HG02798 (cell line): ENCODE measurements at regions not wholly inside any gene's neighbourhood (a gene's known extent, or its start where the extent isn't known, plus 50 kb on each side); places are given as distances from the start of the nearest gene placed in this dataset.

Experiments
- ATAC-seq: cut with Tn5 transposase; IDR thresholded peaks from one replicate; pipeline ENCODE4 v1.9.1; 2021; ENCODE audit warnings: mild to moderate bottlenecking; ENCODE audit not compliant: unreplicated experiment, poor library complexity

DNA sequence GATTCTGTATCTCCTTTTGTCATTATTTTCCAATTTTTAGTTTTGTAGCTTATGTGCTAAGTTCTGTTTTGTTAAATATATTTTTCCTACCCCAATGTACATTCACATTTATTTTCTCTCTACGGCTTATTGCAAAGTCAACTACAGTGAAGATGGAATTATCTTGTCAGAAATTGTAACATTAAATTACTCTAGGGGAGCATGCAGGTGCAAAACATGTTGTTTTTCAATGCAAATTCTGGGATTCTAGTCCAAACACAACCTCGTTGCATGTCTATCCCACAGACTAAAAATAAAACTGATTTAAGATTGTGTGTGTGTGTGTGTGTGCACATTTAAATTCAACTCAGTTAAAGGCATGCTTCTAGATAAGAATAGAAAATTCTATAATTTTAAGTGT, 529.1 kb upstream of the POM121L12 start:
- ATAC-seq, result no peak

DNA sequence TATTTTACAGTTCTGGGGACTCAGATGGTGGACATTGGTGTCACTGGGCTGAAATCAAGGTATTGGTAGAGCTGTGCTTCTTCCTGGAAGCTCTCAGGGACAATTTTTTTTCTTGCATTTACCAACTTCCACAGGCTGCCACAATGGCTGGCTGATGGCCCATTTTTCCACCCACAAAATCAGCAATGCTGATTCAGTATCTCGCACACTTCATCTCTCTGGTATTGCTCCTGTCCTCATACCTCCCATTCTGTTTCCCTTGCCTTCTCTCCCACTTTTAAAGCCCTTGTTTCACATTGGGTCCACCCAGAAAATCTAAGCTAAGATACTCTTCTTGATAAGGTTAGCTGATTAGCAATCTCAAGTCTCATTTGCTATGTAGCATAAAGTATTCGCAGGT, 530.9 kb upstream of the POM121L12 start:
- ATAC-seq, result no peak

DNA sequence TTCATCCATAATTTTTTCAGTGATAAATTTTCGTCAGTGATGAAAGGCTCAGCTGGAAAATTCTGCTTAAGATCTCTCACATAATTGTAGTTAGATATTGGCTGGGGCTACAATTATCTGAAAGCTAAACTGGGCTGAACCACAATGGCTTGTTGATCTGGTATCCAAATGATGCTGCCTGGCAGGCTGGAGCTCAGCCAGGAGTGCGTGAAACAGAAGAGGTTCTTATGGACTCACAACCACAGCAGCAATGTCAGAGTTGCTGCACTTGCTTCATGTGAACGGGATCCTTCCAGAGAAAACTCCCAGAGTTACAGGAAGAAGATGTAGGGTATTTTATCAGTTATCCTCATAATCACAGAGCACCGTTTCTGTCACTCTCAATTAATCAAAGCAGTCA, 533.2 kb upstream of the POM121L12 start:
- no peak for ATAC-seq

DNA sequence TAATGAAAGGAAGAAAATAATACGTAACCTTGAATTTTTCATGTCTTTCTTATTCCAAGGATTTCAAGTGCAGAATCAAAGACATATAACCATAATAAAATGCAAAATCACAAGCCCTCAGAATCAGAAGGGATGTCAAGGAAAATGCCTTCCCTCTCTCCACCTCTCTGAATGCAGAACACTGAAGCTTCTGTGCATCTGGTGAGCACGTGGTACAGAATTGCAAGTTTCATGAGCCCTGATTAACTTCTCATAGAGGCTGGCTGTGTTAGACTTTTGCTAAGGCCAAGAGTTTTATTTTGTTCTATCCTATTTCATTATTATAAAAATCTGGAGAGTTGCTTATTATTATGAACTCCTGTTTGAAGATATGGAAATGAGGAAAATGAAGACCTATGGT, 533.7 kb upstream of the POM121L12 start:
- ATAC-seq, result no peak

DNA sequence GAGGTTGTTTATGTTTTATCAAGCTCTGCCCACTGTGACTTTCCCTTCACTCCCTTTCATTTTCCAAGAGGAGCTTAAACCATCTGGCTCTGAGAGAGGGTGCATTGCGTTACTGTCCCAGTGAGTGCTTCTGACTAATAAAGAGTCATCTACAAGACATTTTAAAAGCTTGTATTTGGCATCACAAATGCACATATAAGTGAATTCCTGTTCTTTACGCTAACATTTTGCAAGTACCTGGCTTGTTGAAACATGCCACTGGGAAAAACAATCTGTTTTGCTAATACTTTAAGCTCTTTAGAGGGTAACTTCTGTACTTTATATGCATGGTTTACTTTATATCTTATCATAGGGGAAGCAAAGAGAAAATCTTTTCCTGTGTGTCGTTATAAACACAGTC, 534.6 kb upstream of the POM121L12 start:
- no peak for ATAC-seq

DNA sequence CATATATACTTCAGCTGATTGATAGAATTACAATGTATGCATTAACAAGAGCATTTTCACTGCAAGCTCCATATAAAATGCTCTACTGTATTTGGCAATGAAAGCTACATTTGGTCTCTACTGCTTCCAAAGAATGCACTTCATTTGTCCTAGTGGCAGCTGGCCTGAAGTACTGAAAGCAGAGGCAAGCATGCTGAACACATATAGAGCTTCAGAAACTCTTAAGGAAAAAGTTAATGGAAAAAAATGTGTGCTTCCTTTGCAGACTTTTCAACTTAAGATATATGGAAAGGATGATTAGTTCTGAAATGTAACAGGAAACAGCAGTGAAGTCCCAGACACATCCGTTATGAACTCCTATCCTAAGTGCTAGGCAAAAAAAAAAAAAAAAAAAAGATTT, 537.1 kb upstream of the POM121L12 start:
- ATAC-seq, result no peak

DNA sequence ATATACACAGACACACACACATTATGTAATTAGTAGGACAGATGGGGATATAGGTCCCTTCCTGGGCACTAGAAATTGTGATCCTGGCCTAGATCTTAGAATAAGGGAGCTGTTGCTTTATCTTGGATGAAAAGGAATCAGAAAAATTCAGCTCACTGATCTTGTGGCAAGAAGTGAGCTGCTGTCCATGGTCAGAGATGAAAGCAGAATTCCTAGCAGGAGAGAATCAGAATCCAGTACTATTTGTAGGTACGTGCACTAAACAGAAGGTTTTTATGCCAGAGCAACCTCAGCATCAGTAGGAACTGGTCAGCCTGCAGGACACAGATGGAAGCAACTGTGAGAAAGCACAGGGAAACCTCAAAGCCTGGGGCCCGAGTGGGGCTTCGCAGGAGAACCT, 549.2 kb upstream of the POM121L12 start:
- ATAC-seq, result no peak

DNA sequence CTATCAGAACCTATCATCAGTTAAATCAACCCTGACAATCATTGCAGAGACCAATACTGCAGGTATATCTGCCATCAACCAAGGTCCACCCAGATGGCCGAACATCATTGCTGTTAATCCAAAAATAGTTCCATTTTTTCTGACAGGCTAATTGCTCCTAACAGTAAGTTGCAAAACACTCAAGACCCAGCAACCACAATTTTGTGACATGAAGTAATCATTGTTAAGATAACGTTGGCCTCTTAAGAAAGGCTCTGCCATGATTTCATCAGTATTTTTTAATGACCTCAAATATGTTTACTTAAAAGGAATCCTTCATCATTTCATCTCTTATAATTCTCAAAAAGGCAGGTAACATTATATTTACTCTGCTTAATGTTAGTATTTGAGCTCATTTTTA, 553.4 kb upstream of the POM121L12 start:
- no peak for ATAC-seq

DNA sequence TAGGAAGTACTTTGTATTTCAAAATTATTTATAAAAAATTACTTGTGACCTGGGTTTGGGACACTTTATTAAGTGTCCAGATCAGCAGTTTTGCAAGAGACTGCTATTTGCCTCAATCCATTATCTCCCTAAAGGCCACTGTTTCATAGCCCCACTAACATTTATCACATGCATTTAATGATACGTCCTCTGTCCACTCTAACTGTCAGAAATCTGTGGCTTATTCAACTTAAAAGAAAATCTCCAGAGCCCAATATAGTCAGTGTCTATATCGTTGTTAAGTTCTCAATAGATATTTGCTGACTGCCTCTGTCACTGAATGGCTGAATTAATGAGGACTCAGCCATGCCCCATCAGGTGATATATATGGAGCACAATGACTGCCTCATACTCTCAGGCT, 553.9 kb upstream of the POM121L12 start:
- ATAC-seq, result no peak

DNA sequence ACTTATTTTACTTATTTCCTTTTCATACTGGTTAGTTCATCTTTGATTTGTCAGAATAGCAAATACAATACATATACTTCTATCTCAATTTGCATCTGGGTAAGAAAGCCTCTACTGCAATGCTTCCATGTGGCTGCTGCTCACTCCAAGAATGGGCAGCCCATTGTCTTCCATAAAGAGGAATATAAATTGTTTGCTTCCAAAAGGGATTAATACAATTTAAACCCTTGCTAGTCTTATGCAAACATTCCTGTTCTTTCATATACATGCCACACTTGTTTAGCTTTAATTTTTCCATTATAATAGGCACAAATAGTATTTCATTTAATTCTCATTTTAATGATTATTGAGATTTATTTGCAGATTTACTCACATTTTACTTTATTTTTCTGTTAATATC, 555.4 kb upstream of the POM121L12 start:
- no peak for ATAC-seq

DNA sequence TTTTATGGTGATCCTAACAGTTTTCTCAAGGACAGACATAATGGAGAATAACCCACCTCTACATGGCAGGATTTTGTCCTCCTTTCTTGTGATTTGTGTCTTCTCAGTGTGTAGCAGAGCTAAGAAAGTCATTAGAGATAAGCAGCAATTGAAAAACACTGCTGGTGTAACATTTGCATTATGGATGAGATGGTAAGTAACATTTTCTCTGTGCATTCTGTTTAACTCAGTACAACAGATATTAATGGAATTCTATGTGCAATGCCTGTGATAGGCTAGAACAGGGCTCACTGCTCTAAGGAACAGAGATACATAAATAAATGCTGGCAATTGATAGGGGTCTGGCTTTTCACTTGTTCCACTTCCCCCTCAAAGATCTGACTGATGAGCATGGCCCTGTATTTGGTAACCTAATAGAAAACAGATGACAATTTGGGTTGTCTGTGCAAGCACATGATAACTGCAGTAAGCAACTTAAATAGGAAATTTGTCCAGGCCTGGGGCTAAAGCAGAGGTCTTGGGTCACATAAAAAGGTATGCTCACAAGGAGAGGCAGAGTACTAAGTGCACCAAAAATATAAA, 560.3 kb upstream of the POM121L12 start:
- ATAC-seq, result no peak

DNA sequence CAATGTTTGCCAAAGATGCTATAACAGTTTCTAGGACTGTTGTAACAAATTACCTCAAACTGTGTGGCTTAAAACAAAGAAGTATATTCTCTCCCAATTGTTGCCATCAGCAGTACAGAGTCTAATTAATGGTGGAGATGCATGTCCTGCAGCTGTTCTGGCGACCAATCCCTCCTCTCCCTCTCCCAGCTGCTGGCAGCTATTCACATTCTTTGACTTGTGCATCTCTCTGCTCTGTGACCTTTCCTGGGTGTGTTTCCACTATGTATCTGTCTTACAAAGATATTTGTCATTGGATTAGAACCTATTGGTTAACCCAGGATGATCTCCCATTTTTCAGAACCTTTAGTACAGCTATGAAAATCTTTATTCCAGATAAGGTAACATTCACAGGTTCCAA, 561.7 kb upstream of the POM121L12 start:
- no peak for ATAC-seq

DNA sequence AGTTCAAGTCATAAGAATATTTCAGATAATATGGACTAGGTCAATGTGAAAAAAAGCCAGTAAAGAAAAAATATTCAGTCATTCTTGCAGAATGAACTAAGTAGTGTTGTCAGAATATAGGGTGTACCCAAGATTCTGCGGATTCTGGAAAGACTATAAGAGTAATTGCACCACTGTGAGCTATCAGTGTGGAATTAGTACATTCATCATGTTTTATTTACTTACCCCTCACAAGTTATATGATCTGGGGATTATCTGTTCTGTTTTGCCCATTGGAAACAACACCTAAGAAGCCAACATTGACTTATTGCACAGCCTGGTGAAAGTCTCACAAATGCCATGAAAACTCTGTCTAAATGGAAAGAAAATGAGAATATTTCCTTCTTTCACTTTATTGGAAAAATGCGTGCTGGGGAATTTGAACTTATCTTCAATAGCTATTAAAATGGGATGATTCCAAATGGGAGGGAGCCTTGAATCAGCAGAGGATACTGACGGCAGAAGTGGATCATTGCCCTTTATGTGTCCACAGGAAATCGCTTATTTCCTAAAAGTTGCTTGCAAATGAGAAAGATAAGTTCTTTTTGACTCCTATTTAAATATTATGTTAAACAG, 563.3 kb upstream of the POM121L12 start:
- ATAC-seq, result no peak

DNA sequence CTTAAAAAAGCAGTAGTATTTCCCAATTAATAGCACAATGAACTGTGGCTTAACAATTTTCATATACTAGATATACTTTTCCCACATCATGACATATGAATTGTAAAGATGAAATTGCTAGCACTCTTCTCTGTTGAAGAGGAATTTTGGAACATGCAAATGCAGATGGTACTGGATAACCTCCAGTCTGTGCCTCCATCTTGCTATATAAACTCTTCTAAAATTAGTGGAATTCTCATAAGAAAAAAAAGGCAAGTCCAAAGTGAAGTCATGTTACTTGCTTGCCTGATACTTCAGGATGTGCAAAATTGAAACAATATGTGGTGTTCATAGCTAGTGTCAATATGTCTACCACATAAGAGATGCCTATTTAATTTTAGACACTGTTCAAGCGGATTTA, 570.2 kb upstream of the POM121L12 start:
- ATAC-seq, result no peak

DNA sequence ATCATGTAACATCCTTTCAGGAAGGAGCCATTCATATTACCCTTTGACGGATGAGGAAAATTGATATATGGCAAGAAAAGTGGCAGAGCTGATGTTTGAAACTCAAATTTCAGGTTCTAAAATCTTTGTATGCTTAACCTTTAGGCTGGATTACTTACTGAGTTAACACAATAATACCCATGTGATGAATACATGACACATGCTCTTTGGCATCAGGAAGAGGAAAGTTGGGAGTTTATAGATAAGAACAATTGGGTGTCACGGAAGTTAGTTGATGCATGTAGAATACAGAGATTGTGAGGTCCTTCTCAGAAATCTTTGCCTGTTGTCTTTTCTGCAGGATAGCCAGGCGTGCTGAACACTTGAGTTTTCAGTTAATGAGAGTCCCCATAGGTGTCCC, 572.1 kb upstream of the POM121L12 start:
- no peak for ATAC-seq

DNA sequence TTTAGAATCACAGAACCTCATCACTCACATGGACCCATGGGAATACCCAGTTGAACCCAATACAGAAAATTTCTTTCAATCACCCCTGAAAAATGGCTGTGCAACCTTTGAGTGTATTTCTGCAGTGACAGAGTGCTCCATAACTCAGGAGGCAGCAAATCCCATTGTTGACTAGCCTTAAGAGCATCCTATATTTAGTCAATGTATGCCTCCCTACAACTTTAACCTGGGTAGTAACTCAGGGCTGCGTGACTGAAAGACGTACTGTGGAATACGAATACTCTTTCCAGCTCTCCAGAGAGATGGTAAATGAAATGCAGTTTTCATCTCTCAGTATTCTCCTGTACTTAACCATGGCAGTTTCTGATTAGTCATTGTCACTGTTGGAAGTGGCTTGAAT, 573.0 kb upstream of the POM121L12 start:
- ATAC-seq, result no peak

DNA sequence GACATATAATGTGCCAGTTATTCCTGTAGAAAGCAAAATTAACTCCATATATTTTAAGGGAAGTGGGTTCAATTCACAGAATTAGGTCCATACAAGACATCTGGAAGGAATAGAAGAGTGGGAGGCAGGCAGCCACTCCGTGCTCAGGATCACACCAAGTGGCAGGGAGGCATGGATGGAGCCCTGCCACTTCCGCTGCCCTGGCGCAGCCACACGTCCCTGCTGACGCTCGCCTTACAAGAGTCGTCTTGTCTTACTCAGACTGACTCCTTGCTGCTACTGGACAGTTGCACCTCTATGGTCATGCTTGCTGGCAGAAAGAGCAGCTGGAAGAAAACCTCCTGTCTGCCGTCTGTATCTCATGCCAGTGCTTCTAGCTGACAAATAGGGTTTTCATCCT, 579.9 kb upstream of the POM121L12 start:
- no peak for ATAC-seq

DNA sequence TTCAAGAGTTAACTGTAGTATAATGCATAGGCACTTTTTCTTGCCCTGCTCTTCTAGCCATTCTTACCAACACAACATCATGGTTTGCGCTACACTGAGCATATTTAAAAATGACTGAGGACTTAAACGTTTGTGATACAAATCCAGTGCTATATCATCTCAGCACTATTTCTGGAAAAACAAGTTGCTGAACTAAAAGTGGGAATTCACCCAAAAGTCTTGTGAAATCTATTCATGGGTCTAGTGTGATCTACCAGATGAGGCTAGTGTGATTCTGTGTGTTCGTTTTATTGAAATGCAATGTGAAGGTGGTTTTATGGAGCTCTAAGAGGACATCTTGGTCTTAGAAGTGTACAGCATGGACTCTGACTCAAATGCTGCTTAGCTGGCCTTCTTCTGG, 584.6 kb upstream of the POM121L12 start:
- ATAC-seq, result no peak

DNA sequence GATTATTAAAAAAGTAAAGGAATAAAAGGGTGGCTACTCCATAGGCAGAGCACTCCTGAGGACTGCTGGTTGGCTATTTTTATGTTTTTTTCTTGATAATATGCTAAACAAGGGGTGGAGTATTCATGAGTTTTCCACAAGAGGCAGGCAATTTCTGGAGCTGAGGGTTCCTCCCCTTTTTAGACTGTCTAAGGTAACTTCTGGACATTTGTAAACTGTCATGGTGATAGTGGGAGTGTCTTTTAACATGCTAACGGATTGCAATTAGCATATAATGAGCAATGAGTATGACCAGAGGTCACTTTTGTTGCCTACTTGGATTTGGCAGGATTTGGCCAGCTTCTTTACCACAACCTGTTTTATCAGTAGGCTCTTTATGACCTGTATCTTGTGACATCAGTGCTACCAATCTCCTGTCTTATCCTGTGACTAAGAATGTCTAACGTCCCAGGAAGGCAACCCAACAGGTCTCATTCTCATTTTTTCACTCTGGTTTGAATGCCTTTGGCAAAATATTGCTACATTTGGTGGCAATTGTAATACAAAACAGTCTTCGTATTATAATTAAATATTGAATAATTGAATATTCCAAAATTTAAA, 587.8 kb upstream of the POM121L12 start:
- ATAC-seq, result no peak

DNA sequence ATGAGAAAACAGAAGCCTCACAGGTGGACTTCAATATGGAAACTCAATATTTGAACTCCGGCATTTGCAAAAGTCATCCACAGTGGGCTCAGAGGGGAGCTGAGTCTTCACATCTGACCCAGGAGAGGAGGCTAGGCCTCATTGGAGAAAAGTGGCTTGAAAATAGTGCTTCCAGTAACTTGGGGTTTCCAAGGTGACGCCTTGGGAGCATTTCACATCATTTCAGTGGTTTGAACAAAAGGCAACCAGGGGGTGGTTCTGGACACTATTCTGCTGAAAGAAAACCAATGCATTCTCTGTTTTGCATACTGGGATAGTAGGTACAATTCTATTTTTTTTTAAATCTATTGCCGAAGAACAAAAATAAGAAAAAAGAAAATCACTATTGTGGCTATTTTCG, 599.2 kb upstream of the POM121L12 start:
- ATAC-seq, result no peak

DNA sequence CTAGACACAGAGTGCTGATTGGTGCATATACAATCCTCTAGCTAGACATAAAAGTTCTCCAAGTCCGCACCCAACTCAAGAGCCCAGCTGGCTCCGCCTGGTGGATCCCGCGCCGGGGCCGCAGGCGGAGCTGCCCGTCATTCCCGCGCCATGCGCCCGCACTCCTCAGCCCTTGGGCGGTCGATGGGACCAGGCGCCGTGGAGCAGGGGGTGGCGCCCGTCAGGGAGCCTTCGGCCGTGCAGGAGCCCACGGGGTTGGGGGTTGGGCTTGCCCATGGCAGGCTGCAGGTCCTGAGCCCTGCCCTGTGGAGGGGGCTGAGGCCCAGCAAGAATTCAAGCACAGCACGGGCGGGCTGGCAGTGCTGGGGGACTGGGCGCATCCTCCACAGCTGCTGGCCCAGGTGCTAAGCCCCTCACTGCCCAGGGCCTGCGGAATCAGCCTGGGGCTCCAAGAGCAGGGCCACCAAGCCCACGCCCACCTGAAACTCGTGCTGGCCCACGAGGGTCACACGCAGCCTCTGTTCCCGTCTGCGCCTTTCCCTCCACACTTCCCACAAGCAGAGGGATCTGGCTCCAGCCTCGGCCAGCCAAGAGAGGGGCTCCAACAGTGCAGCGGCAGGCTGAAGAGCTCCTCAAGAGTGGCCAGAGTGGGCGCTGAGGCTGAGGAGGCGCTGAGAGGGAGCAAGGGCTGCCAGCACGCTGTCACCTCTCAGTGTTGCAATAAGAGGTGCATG, 604.2 kb upstream of the POM121L12 start:
- ATAC-seq, result no peak

DNA sequence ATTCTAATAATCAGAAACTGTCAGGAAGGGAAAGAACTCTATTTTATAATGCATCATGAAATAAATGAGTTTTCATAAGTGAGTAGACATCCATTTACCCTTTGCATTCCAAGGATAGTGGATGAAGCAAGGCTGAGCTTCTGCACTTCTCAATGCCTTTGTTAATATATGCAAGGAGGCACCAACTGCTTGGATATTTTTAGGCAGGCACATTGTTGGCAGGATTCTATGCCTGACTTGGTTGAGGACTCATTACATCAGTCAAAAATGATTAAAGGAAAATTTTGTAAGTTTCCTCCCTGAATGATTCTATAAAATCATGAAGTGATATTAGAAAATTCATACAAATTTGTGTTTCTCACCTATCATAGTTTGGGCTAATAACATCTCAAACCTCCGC, 612.2 kb upstream of the POM121L12 start:
- no peak for ATAC-seq
